Mucosa of rectum (tissue), 2 donors: ENCODE measurements at regions not wholly inside any gene's neighbourhood (a gene's known extent, or its start where the extent isn't known, plus 50 kb on each side); places are given as distances from the start of the nearest gene placed in this dataset.
A peak's percentile ranks its signal among the peaks of the same experiment; 100 is the strongest.

Experiments
- H3K27ac ChIP-seq, 2 donors: one replicate each; pipeline ENCODE4 v1.7.0; 2013; ENCODE audit warnings: inconsistent platforms in 2 of 2, low read depth in 2 of 2, low read length in 2 of 2
- H3K27me3 ChIP-seq, 2 donors: one replicate each; pipeline ENCODE4 v1.7.0; 2013; ENCODE audit warnings: low read length in 2 of 2; ENCODE audit not compliant: control insufficient read depth in 2 of 2, insufficient read depth in 2 of 2
- H3K36me3 ChIP-seq, 2 donors: one replicate each; pipeline ENCODE4 v1.7.0; 2013; ENCODE audit warnings: low read length in 2 of 2; ENCODE audit not compliant: control insufficient read depth in 2 of 2, insufficient read depth in 2 of 2
- H3K4me1 ChIP-seq, 2 donors: one replicate each; pipeline ENCODE4 v1.7.0; 2013; ENCODE audit warnings: low read length in 2 of 2, mild to moderate bottlenecking in 1 of 2; ENCODE audit not compliant: control insufficient read depth in 2 of 2, insufficient read depth in 2 of 2
- H3K4me3 ChIP-seq, 2 donors: one replicate each; pipeline ENCODE4 v1.7.0; 2013; ENCODE audit warnings: low read length in 2 of 2
- H3K9ac ChIP-seq, 2 donors: one replicate each; pipeline ENCODE4 v1.7.0; 2013; ENCODE audit warnings: low read length in 2 of 2, low read depth in 1 of 2, mild to moderate bottlenecking in 1 of 2
- H3K9me3 ChIP-seq, 2 donors: one replicate each; pipeline ENCODE4 v1.7.0; 2013; ENCODE audit warnings: low read length in 2 of 2; ENCODE audit not compliant: control insufficient read depth in 2 of 2
- donor health status: healthy.
- donor health status: Normal muscosa, but diverticular disease.

GRCh38 chr10:121248266-121248665 is 350.0 kb downstream of the FGFR2 start:
- Histone ChIP-seq H3K27me3 (no peaks in the 10 kb centered on the region), H3K9ac (no peak overlapping the region), H3K36me3 (no peaks in the 10 kb centered on the region), H3K27ac (no peak overlapping the region), H3K4me3 (no peak overlapping the region), H3K9me3 (no peaks in the 10 kb centered on the region), H3K4me1 (peaks cover 3 to 20% of the 10 kb centered on the region in 2 donors)

GRCh38 chr10:121250995-121251764 is 347.1 kb downstream of the FGFR2 start:
- Histone ChIP-seq H3K9ac (no peak overlapping the region), H3K36me3 (no peaks in the 10 kb centered on the region), H3K9me3 (no peaks in the 10 kb centered on the region), H3K27me3 (no peaks in the 10 kb centered on the region), H3K4me1 (peaks cover 0 to 3% of the 10 kb centered on the region in 2 donors), H3K27ac (no peak overlapping the region), H3K4me3 (no peak overlapping the region)

GRCh38 chr10:121252756-121253155 is 345.5 kb downstream of the FGFR2 start:
- Histone ChIP-seq H3K27ac (no peak overlapping the region), H3K27me3 (no peaks in the 10 kb centered on the region), H3K9me3 (no peaks in the 10 kb centered on the region), H3K9ac (no peak overlapping the region), H3K4me3 (no peak overlapping the region), H3K36me3 (no peaks in the 10 kb centered on the region), H3K4me1 (no peaks in the 10 kb centered on the region)

- no peak overlapping the region for H3K9ac ChIP-seq
- H3K9me3 ChIP-seq = no peaks in the 10 kb centered on the region
- H3K4me3 ChIP-seq = no peak overlapping the region
- peaks cover 15 to 34% of the 10 kb centered on the region in 2 donors for H3K4me1 ChIP-seq
- H3K36me3 ChIP-seq = no peaks in the 10 kb centered on the region
- H3K27ac ChIP-seq = no peak overlapping the region
- H3K27me3 ChIP-seq = no peaks in the 10 kb centered on the region
These were observed 337.9 kb downstream of the FGFR2 start for GRCh38 chr10:121260377-121260776.

GRCh38 chr10:121261665-121262064 is 336.6 kb downstream of the FGFR2 start:
- Histone ChIP-seq H3K9ac (no peak overlapping the region), H3K27ac (peak overlapping the region; percentile 84 to 85), H3K9me3 (no peaks in the 10 kb centered on the region), H3K27me3 (no peaks in the 10 kb centered on the region), H3K36me3 (no peaks in the 10 kb centered on the region), H3K4me3 (no peak overlapping the region), H3K4me1 (peaks cover 15 to 40% of the 10 kb centered on the region in 2 donors)

- Histone ChIP-seq H3K9ac (peak overlapping the region in 1 of 2 donors; percentile 31), H3K27me3 (no peaks in the 10 kb centered on the region), H3K27ac (peak overlapping the region; percentile 84 to 85), H3K9me3 (no peaks in the 10 kb centered on the region), H3K36me3 (no peaks in the 10 kb centered on the region), H3K4me1 (peaks cover 15 to 46% of the 10 kb centered on the region in 2 donors), H3K4me3 (no peak overlapping the region)
These were observed 335.3 kb downstream of the FGFR2 start for GRCh38 chr10:121262774-121263430.

- H3K4me1 ChIP-seq = peaks cover 15 to 49% of the 10 kb centered on the region in 2 donors
- H3K9ac ChIP-seq = peak overlapping the region in 1 of 2 donors; percentile 31
- no peak overlapping the region for H3K4me3 ChIP-seq
- no peaks in the 10 kb centered on the region for H3K36me3 ChIP-seq
- H3K27me3 ChIP-seq = no peaks in the 10 kb centered on the region
- no peaks in the 10 kb centered on the region for H3K9me3 ChIP-seq
- peak overlapping the region; percentile 84 to 85 for H3K27ac ChIP-seq
These were observed 334.8 kb downstream of the FGFR2 start for GRCh38 chr10:121263431-121263783.

GRCh38 chr10:121265360-121266123 is 332.7 kb downstream of the FGFR2 start:
- Histone ChIP-seq H3K36me3 (no peaks in the 10 kb centered on the region), H3K4me1 (peaks cover 15 to 38% of the 10 kb centered on the region in 2 donors)

GRCh38 chr10:121266370-121266769 is 331.9 kb downstream of the FGFR2 start:
- Histone ChIP-seq H3K4me1 (peaks cover 15 to 36% of the 10 kb centered on the region in 2 donors), H3K9ac (no peak overlapping the region), H3K4me3 (no peak overlapping the region), H3K9me3 (no peaks in the 10 kb centered on the region), H3K36me3 (no peaks in the 10 kb centered on the region), H3K27me3 (no peaks in the 10 kb centered on the region), H3K27ac (no peak overlapping the region)

More at GRCh38 chr10:121265360-121266123, 332.7 kb downstream of the FGFR2 start:
- Histone ChIP-seq H3K9ac (no peak overlapping the region), H3K4me3 (no peak overlapping the region), H3K27ac (no peak overlapping the region), H3K9me3 (no peaks in the 10 kb centered on the region), H3K27me3 (no peaks in the 10 kb centered on the region)
